Esophagus muscularis mucosa (tissue), 4 donors: ENCODE measurements at regions not wholly inside any gene's neighbourhood (a gene's known extent, or its start where the extent isn't known, plus 50 kb on each side); places are given as distances from the start of the nearest gene placed in this dataset.
"Not testable (repeated sequence)": the region's sequence is repeated elsewhere in the genome, so short reads cannot be mapped to it uniquely, and the experiment has no call there.

Experiments used
- DNase-seq: peaks from one replicate; pipeline ENCODE4 v3.0.0-alpha.2; 2017; ENCODE audit errors: extremely low spot score
- H3K27ac ChIP-seq, 4 donors: fragments of 200-600 bp; sonication (generic); replicated peaks in 1 of 4; 1 replicate in 3 of 4; 2 replicates in 1 of 4; pipeline ENCODE4 v1.5.1; 2016 to 2019; ENCODE audit warnings: mild to moderate bottlenecking in 1 of 4
- H3K27me3 ChIP-seq, 4 donors: fragments of 200-600 bp; sonication (generic); one replicate each; pipeline versions ENCODE4 v1.5.1 to v1.6.0; 2016 to 2019
- H3K36me3 ChIP-seq, 4 donors: fragments of 200-600 bp; sonication (generic); one replicate each; pipeline ENCODE4 v1.5.1; 2016 to 2019
- H3K4me1 ChIP-seq, 4 donors: fragments of 200-600 bp; sonication (generic); one replicate each; pipeline ENCODE4 v1.5.1; 2016 to 2019
- H3K4me3 ChIP-seq, 4 donors: fragments of 200-600 bp; sonication (generic); 1 replicate in 2 of 4; 2 replicates in 2 of 4; pipeline ENCODE4 v1.5.1; 2016 to 2019; ENCODE audit warnings: mild to moderate bottlenecking in 4 of 4, moderate library complexity in 1 of 4
- H3K9me3 ChIP-seq, 4 donors: fragments of 200-600 bp; sonication (generic); 1 replicate in 3 of 4; 2 replicates in 1 of 4; pipeline ENCODE4 v1.5.1; 2016 to 2019
- CTCF ChIP-seq, 3 experiments: fragments of 200-600 bp in 2 of 3; fragments of 450-650 bp in 1 of 3; sonication (generic) in 2 of 3; IDR thresholded peaks; one replicate each; pipeline ENCODE4 v1.5.1; 2017 to 2019; ENCODE audit warnings: antibody characterized with exemption in 3 of 3, mild to moderate bottlenecking in 2 of 3, moderate library complexity in 1 of 3
- EP300 ChIP-seq: sonication (generic); formaldehyde crosslinking; IDR thresholded peaks from one replicate; pipeline ENCODE4 v1.6.1; 2017; ENCODE audit warnings: antibody characterized with exemption
- POLR2A ChIP-seq: fragments of 450-650 bp; IDR thresholded peaks from one replicate; pipeline ENCODE4 v1.6.1; 2017; ENCODE audit warnings: antibody characterized with exemption, moderate library complexity, mild to moderate bottlenecking, low read depth
- POLR2AphosphoS5 ChIP-seq, 2 donors: sonication (generic); formaldehyde crosslinking; IDR thresholded peaks; one replicate each; pipeline ENCODE4 v1.6.1; 2017; ENCODE audit warnings: antibody characterized with exemption in 2 of 2
- WGBS: methylation state at CpG from one replicate; pipeline ENCODE4 v1.1.5; 2018; 5-methylcytosine and 5-hydroxymethylcytosine counted together
- intact Hi-C: fragments of 100-400 bp; cut with DNase I; formaldehyde crosslinking; loops from one replicate; pipeline ENCODE4 v1.15.1; 2023

GRCh38 chr10:8316284-8316683, 261.8 kb downstream of the GATA3 start:
- DNase-seq, result no peak
- 78% methylated on average over 6 of the region's 6 CpGs for WGBS
- intact Hi-C loops, result no loop called here
- Histone ChIP-seq H3K27me3 (peaks cover 0 to 18% (median 3%) of the 10 kb centered on the region in 4 donors), H3K9me3 (no peaks in the 10 kb centered on the region), H3K4me1 (peaks cover 0 to 6% (median 2%) of the 10 kb centered on the region in 4 donors), H3K36me3 (no peaks in the 10 kb centered on the region), H3K4me3 (no peak overlapping the region), H3K27ac (no peak overlapping the region)
- TF ChIP-seq POLR2A (no peak), POLR2AphosphoS5 (IDR thresholded peaks at IDR 0.05) (no peak), EP300 (no peak), CTCF (IDR thresholded peaks at IDR 0.05) (no peak)

- H3K27ac ChIP-seq, H3K36me3 ChIP-seq, H3K4me3 ChIP-seq, DNase-seq, intact Hi-C loops, H3K9me3 ChIP-seq, H3K4me1 ChIP-seq: not testable (repeated sequence)
- 89% methylated on average over 3 of the region's 3 CpGs for WGBS
- peaks cover 0 to 18% (median 3%) of the 10 kb centered on the region in 4 donors for H3K27me3 ChIP-seq
These were observed 263.9 kb downstream of the GATA3 start for GRCh38 chr10:8318429-8318828.

GRCh38 chr10:8318956-8319355, 264.5 kb downstream of the GATA3 start:
- no peak overlapping the region for H3K27ac ChIP-seq
- H3K9me3 ChIP-seq, result no peaks in the 10 kb centered on the region
- H3K36me3 ChIP-seq, result no peaks in the 10 kb centered on the region
- H3K4me3 ChIP-seq, result no peak overlapping the region
- DNase-seq, result no peak
- no peak for TF ChIP-seq CTCF (IDR thresholded peaks at IDR 0.05)
- no peak for TF ChIP-seq EP300
- no peak for TF ChIP-seq POLR2AphosphoS5 (IDR thresholded peaks at IDR 0.05)
- TF ChIP-seq POLR2A, result no peak
- H3K27me3 ChIP-seq, result peaks cover 0 to 18% (median 3%) of the 10 kb centered on the region in 4 donors
- intact Hi-C loops, result no loop called here
- H3K4me1 ChIP-seq, result no peaks in the 10 kb centered on the region
- WGBS, result 96% methylated on average over 2 of the region's 2 CpGs

- Histone ChIP-seq H3K9me3 (no peaks in the 10 kb centered on the region), H3K27ac (no peak overlapping the region), H3K27me3 (peaks cover 0 to 18% (median 3%) of the 10 kb centered on the region in 4 donors), H3K4me3 (no peak overlapping the region), H3K4me1 (no peaks in the 10 kb centered on the region), H3K36me3 (no peaks in the 10 kb centered on the region)
- intact Hi-C loops, result no loop called here
- DNase-seq, result no peak
- TF ChIP-seq EP300 (no peak), POLR2AphosphoS5 (IDR thresholded peaks at IDR 0.05) (no peak), POLR2A (no peak), CTCF (IDR thresholded peaks at IDR 0.05) (no peak)
These were observed 265.2 kb downstream of the GATA3 start for GRCh38 chr10:8319704-8320103.

GRCh38 chr10:8321990-8322389, 267.5 kb downstream of the GATA3 start:
- H3K27ac ChIP-seq, result no peak overlapping the region

More at GRCh38 chr10:8321990-8322389, 267.5 kb downstream of the GATA3 start:
- Histone ChIP-seq H3K4me3 (no peak overlapping the region), H3K9me3 (no peaks in the 10 kb centered on the region), H3K36me3 (no peaks in the 10 kb centered on the region), H3K4me1 (no peaks in the 10 kb centered on the region), H3K27me3 (peaks cover 0 to 26% (median 3%) of the 10 kb centered on the region in 4 donors)
- intact Hi-C loops, result no loop called here
- DNase-seq, result no peak
- no peak for TF ChIP-seq POLR2AphosphoS5 (IDR thresholded peaks at IDR 0.05)
- no peak for TF ChIP-seq EP300
- TF ChIP-seq CTCF (IDR thresholded peaks at IDR 0.05), result no peak
- TF ChIP-seq POLR2A, result no peak
- 81% methylated on average over 2 of the region's 2 CpGs for WGBS
